ENCODE measurements at regions not wholly inside any gene's neighbourhood (a gene's known extent, or its start where the extent isn't known, plus 50 kb on each side); places are given as distances from the start of the nearest gene placed in this dataset.

- TF ChIP-seq CTCF (conservative IDR thresholded peaks at IDR 0.05; ENCODE audit: low read depth, low read length) = no peak
- no peak for TF ChIP-seq EZH2 (IDR thresholded peaks at IDR 0.05; ENCODE audit: low read length, unreplicated experiment)
- TF ChIP-seq EZH2phosphoT487 (IDR thresholded peaks at IDR 0.05; ENCODE audit: borderline replicate concordance, low read length) = no peak
Measured at GRCh38 chr6:91152824-91153223, 566.0 kb upstream of the MAP3K7 start.

Data from PC-3 (cell line).